PC-9 (cell line): ENCODE measurements at regions not wholly inside any gene's neighbourhood (a gene's known extent, or its start where the extent isn't known, plus 50 kb on each side); places are given as distances from the start of the nearest gene placed in this dataset.

Experiments
- BruUV-seq: library from RNA; stranded (reverse); fragments of 400-500 nt; replicated peaks from 2 replicates; lab custom pipeline; 2021; lab: Mats Ljungman, UMichigan
- CTCF ChIA-PET: fragments of 300-600 bp; sonication (Branson Sonifier 250); formaldehyde crosslinking; loops from one replicate; lab custom pipeline; 2022; ENCODE audit warnings: antibody characterized with exemption; lab: Charles Lee
- POLR2A ChIA-PET: fragments of 300-600 bp; sonication (Branson Sonifier 250); formaldehyde crosslinking; loops from one replicate; lab custom pipeline; 2022; ENCODE audit warnings: antibody characterized with exemption; ENCODE audit not compliant: unreplicated experiment; lab: Charles Lee
- DNase-seq, 2 experiments: peaks; one replicate each; pipeline versions ENCODE4 v3.0.0 to v3.0.0-alpha.2; 2015 to 2022; ENCODE audit warnings: mixed read lengths in 1 of 2
- H2AFZ ChIP-seq: fragments of 200-600 bp; sonication (generic); 2 replicates; pipeline ENCODE4 v1.8.1; 2017; ENCODE audit warnings: antibody characterized with exemption
- H3F3A ChIP-seq: fragments of 200-600 bp; sonication (generic); 2 replicates; pipeline ENCODE4 v1.8.1; 2017; ENCODE audit warnings: antibody characterized with exemption, mild to moderate bottlenecking, low read depth; ENCODE audit not compliant: insufficient read depth
- H3K27ac ChIP-seq: fragments of 200-600 bp; sonication (generic); 2 replicates; pipeline ENCODE4 v1.6.1; 2016; ENCODE audit warnings: mixed run types
- H3K27me3 ChIP-seq: fragments of 200-600 bp; sonication (generic); 2 replicates; pipeline ENCODE4 v1.6.1; 2016; ENCODE audit warnings: low read depth, mixed run types; ENCODE audit not compliant: insufficient read depth
- H3K36me3 ChIP-seq: fragments of 200-600 bp; sonication (generic); 2 replicates; pipeline ENCODE4 v1.6.1; 2016; ENCODE audit warnings: low read depth, mixed run types
- H3K4me1 ChIP-seq: fragments of 200-600 bp; sonication (generic); replicated peaks from 2 replicates; pipeline ENCODE4 v1.6.1; 2016; ENCODE audit warnings: mixed run types; ENCODE audit not compliant: insufficient read depth
- H3K4me2 ChIP-seq: fragments of 200-600 bp; sonication (generic); 2 replicates; pipeline ENCODE4 v1.6.1; 2017; ENCODE audit warnings: mixed run types
- H3K4me3 ChIP-seq: fragments of 200-600 bp; sonication (generic); 2 replicates; pipeline ENCODE4 v1.6.1; 2016; ENCODE audit warnings: mixed run types
- H3K79me2 ChIP-seq: fragments of 200-600 bp; sonication (generic); 2 replicates; pipeline ENCODE4 v1.6.1; 2017; ENCODE audit warnings: low read depth, mixed run types
- H3K9me2 ChIP-seq: fragments of 200-600 bp; sonication (generic); 2 replicates; pipeline ENCODE4 v1.8.1; 2017; ENCODE audit warnings: mild to moderate bottlenecking; ENCODE audit not compliant: insufficient read depth
- H3K9me3 ChIP-seq: fragments of 200-600 bp; sonication (generic); 2 replicates; pipeline ENCODE4 v1.8.1; 2016; ENCODE audit warnings: low read depth; ENCODE audit not compliant: insufficient read depth
- H4K20me1 ChIP-seq: fragments of 200-600 bp; sonication (generic); 2 replicates; pipeline ENCODE4 v1.8.1; 2017; ENCODE audit not compliant: insufficient read depth
- CTCF ChIP-seq: fragments of 200-600 bp; sonication (generic); conservative IDR thresholded peaks from 2 replicates; pipeline ENCODE4 v1.6.1; 2017; ENCODE audit warnings: mixed run types, antibody characterized with exemption, mild to moderate bottlenecking, moderate library complexity
- EZH2 ChIP-seq: fragments of 200-600 bp; sonication (generic); IDR thresholded peaks from 2 replicates; pipeline ENCODE4 v1.8.0; 2017; ENCODE audit warnings: antibody characterized with exemption, low read depth
- intact Hi-C: fragments of 100-400 bp; cut with micrococcal nuclease; formaldehyde crosslinking; loops from one replicate; pipeline ENCODE4 v1.10.0; 2022; ENCODE audit not compliant: unreplicated experiment

GRCh38 chr1:30184393-30185141 is 538.8 kb downstream of the MATN1 start:
- Histone ChIP-seq H3K4me1 (no peaks in the 10 kb centered on the region), H3K4me3 (no peak overlapping the region), H4K20me1 (no peaks in the 10 kb centered on the region), H3F3A (no peaks in the 10 kb centered on the region), H3K9me2 (no peaks in the 10 kb centered on the region), H2AFZ (no peak overlapping the region), H3K9me3 (no peaks in the 10 kb centered on the region), H3K27ac (no peak overlapping the region), H3K36me3 (no peaks in the 10 kb centered on the region), H3K79me2 (no peaks in the 10 kb centered on the region), H3K4me2 (no peak overlapping the region), H3K27me3 (peaks cover 7% of the 10 kb centered on the region; the same call in 1 of the 2 replicates)
- no TSS peak for BruUV-seq
- no peak for DNase-seq
- CTCF ChIA-PET = no interaction called here
- POLR2A ChIA-PET = no interaction called here
- intact Hi-C loops = no loop called here
- TF ChIP-seq CTCF = no peak
- no peak for TF ChIP-seq EZH2

GRCh38 chr1:30183895-30184294 is 539.5 kb downstream of the MATN1 start:
- H3K27me3 ChIP-seq = peaks cover 7% of the 10 kb centered on the region; the same call in 1 of the 2 replicates
- no peaks in the 10 kb centered on the region for H3K36me3 ChIP-seq
- no peaks in the 10 kb centered on the region for H3F3A ChIP-seq
- H3K79me2 ChIP-seq = no peaks in the 10 kb centered on the region
- intact Hi-C loops = no loop called here
- no peak overlapping the region for H3K27ac ChIP-seq
- H3K4me2 ChIP-seq = no peak overlapping the region
- H3K9me3 ChIP-seq = no peaks in the 10 kb centered on the region
- H3K4me1 ChIP-seq = no peaks in the 10 kb centered on the region
- DNase-seq = no peak
- BruUV-seq = no TSS peak
- no peak overlapping the region for H3K4me3 ChIP-seq
- H3K9me2 ChIP-seq = no peaks in the 10 kb centered on the region
- H2AFZ ChIP-seq = no peak overlapping the region
- CTCF ChIA-PET = no interaction called here
- no peaks in the 10 kb centered on the region for H4K20me1 ChIP-seq
- POLR2A ChIA-PET = no interaction called here
- TF ChIP-seq CTCF (no peak), EZH2 (no peak)

GRCh38 chr1:30183006-30183405 is 540.4 kb downstream of the MATN1 start:
- Histone ChIP-seq H2AFZ (no peak overlapping the region), H3K4me3 (no peak overlapping the region), H3K36me3 (no peaks in the 10 kb centered on the region), H3K4me1 (no peaks in the 10 kb centered on the region), H3K27ac (no peak overlapping the region), H3K27me3 (peaks cover 7% of the 10 kb centered on the region; the same call in 1 of the 2 replicates), H3K79me2 (no peaks in the 10 kb centered on the region), H3K9me2 (no peaks in the 10 kb centered on the region), H3K4me2 (no peak overlapping the region), H3K9me3 (no peaks in the 10 kb centered on the region), H3F3A (no peaks in the 10 kb centered on the region), H4K20me1 (no peaks in the 10 kb centered on the region)
- ChIA-PET POLR2A (no interaction called here), CTCF (no interaction called here)
- BruUV-seq = no TSS peak
- TF ChIP-seq EZH2 (no peak), CTCF (no peak)
- intact Hi-C loops = no loop called here
- DNase-seq = no peak
